IMR-90 (cell line): ENCODE measurements at regions not wholly inside any gene's neighbourhood (a gene's known extent, or its start where the extent isn't known, plus 50 kb on each side); places are given as distances from the start of the nearest gene placed in this dataset.

ENCODE experiments used
- ATAC-seq: fragments of 200-7000 bp; cut with Tn5 transposase; 2 replicates; pipeline ENCODE4 v1.9.1; 2020; ENCODE audit warnings: low read depth, mild to moderate bottlenecking, moderate library complexity
- BruUV-seq: library from RNA; stranded (reverse); fragments of 400-500 nt; replicated peaks from 2 replicates; lab custom pipeline; 2021; lab: Mats Ljungman, UMichigan
- CTCF ChIA-PET: fragments of 300-600 bp; formaldehyde crosslinking; extraction: SDS; loops from one replicate; lab custom pipeline; 2021; ENCODE audit warnings: antibody characterized with exemption; lab: Yijun Ruan, JAX
- POLR2A ChIA-PET: fragments of 300-600 bp; sonication (Branson Sonifier 250); formaldehyde crosslinking; loops from one replicate; lab custom pipeline; 2022; ENCODE audit warnings: antibody characterized with exemption; ENCODE audit not compliant: unreplicated experiment; lab: Charles Lee
- DNase-seq: peaks from one replicate; pipeline ENCODE4 v3.0.0; 2013
- H2AFZ ChIP-seq: replicated peaks from 2 replicates; pipeline ENCODE3; 2013; ENCODE audit warnings: low read length, mild to moderate bottlenecking; ENCODE audit not compliant: poor library complexity
- H2AK5ac ChIP-seq: 2 replicates; pipeline ENCODE4 v1.6.1; 2013; ENCODE audit warnings: low read depth, low read length, inconsistent platforms
- H2AK9ac ChIP-seq: replicated peaks from 2 replicates; pipeline ENCODE3; 2013; ENCODE audit warnings: mild to moderate bottlenecking, low read depth, low read length, moderate library complexity; ENCODE audit not compliant: poor library complexity
- H2BK120ac ChIP-seq: 2 replicates; pipeline ENCODE4 v1.6.1; 2013; ENCODE audit warnings: low read depth, low read length, inconsistent platforms
- H2BK15ac ChIP-seq: 3 replicates; pipeline ENCODE4 v1.6.1; 2013; ENCODE audit warnings: low read depth, low read length, inconsistent platforms
- H2BK20ac ChIP-seq: 2 replicates; pipeline ENCODE4 v1.6.1; 2013; ENCODE audit warnings: low read depth, mild to moderate bottlenecking, inconsistent platforms, low read length, moderate library complexity
- H2BK5ac ChIP-seq: 2 replicates; pipeline ENCODE4 v1.6.1; 2013; ENCODE audit warnings: mild to moderate bottlenecking, low read depth, low read length, inconsistent platforms; ENCODE audit not compliant: poor library complexity, severe bottlenecking
- H3K14ac ChIP-seq: replicated peaks from 2 replicates; pipeline ENCODE4 v1.6.1; 2013; ENCODE audit warnings: low read depth, low read length, inconsistent platforms
- H3K18ac ChIP-seq: 2 replicates; pipeline ENCODE4 v1.6.1; 2013; ENCODE audit warnings: low read depth, low read length, control low read depth
- H3K23ac ChIP-seq: 2 replicates; pipeline ENCODE4 v1.6.1; 2013; ENCODE audit warnings: low read depth, low read length, inconsistent platforms
- H3K27ac ChIP-seq: 2 replicates; pipeline ENCODE4 v1.5.1; 2013; ENCODE audit warnings: mild to moderate bottlenecking, control low read depth, low read length; ENCODE audit not compliant: insufficient read depth
- H3K27me3 ChIP-seq: 2 replicates; pipeline ENCODE4 v1.6.1; 2013; ENCODE audit warnings: low read length; ENCODE audit not compliant: control insufficient read depth, insufficient read depth
- H3K36me3 ChIP-seq: 2 replicates; pipeline ENCODE4 v1.6.1; 2013; ENCODE audit warnings: low read length, mixed read lengths; ENCODE audit not compliant: control insufficient read depth, insufficient read depth
- H3K4ac ChIP-seq: 2 replicates; pipeline ENCODE4 v1.6.1; 2013; ENCODE audit warnings: low read depth, low read length, inconsistent platforms
- H3K4me1 ChIP-seq: 2 replicates; pipeline ENCODE4 v1.6.1; 2013; ENCODE audit warnings: low read length, mixed read lengths; ENCODE audit not compliant: control insufficient read depth, insufficient read depth
- H3K4me2 ChIP-seq: 2 replicates; pipeline ENCODE4 v1.6.1; 2013; ENCODE audit warnings: low read depth, mild to moderate bottlenecking, control low read depth, low read length, moderate library complexity
- H3K4me3 ChIP-seq: 2 replicates; pipeline ENCODE4 v1.5.1; 2013; ENCODE audit warnings: low read depth, mild to moderate bottlenecking, control low read depth, low read length, moderate library complexity; ENCODE audit not compliant: insufficient read depth
- H3K56ac ChIP-seq: 2 replicates; pipeline ENCODE4 v1.6.1; 2013; ENCODE audit warnings: low read length, inconsistent platforms; ENCODE audit not compliant: insufficient read depth; ENCODE audit errors: extremely low read depth
- H3K79me1 ChIP-seq, 2 experiments: 2 replicates each; pipeline ENCODE4 v1.6.1; 2013; ENCODE audit warnings: low read length in 2 of 2, inconsistent platforms in 1 of 2, low read depth in 1 of 2
- H3K9ac ChIP-seq: 2 replicates; pipeline ENCODE4 v1.6.1; 2013; ENCODE audit warnings: low read depth, low read length, control low read depth
- H3K9me1 ChIP-seq: 2 replicates; pipeline ENCODE4 v1.6.1; 2013; ENCODE audit warnings: low read length, inconsistent platforms; ENCODE audit not compliant: insufficient read depth
- H3K9me3 ChIP-seq: 2 replicates; pipeline ENCODE4 v1.6.1; 2013; ENCODE audit warnings: low read length; ENCODE audit not compliant: control insufficient read depth, insufficient read depth
- H4K20me1 ChIP-seq: 2 replicates; pipeline ENCODE4 v1.6.1; 2013; ENCODE audit warnings: low read length, inconsistent platforms; ENCODE audit not compliant: insufficient read depth
- H4K5ac ChIP-seq: 2 replicates; pipeline ENCODE4 v1.6.1; 2013; ENCODE audit warnings: mild to moderate bottlenecking, low read depth, low read length, control low read depth
- H4K8ac ChIP-seq, 2 experiments: 2 replicates each; pipeline ENCODE4 v1.6.1; 2013; ENCODE audit warnings: low read depth in 2 of 2, low read length in 2 of 2, control low read depth in 1 of 2, inconsistent platforms in 1 of 2
- H4K91ac ChIP-seq: 2 replicates; pipeline ENCODE4 v1.6.1; 2013; ENCODE audit warnings: low read depth, low read length, inconsistent platforms; ENCODE audit not compliant: insufficient read depth
- CEBPB ChIP-seq: IDR thresholded peaks from 2 replicates; pipeline ENCODE4 v1.6.1; 2012; ENCODE audit warnings: low read depth, low read length, improper control_type of control experiment
- MAZ ChIP-seq: IDR thresholded peaks from 2 replicates; pipeline ENCODE4 v1.6.1; 2012; ENCODE audit warnings: low read depth, mild to moderate bottlenecking, low read length, improper control_type of control experiment, moderate library complexity, borderline replicate concordance
- SMC3 ChIP-seq: fragments of 150-350 bp; IDR thresholded peaks from 2 replicates; pipeline ENCODE4 v1.6.1; 2016; ENCODE audit warnings: low read depth, mild to moderate bottlenecking, antibody characterized with exemption, low read length, moderate library complexity
- WGBS, 2 experiments: methylation state at CpG; one replicate each; pipeline versions ENCODE4 v1.1.5 to v1.1.7; 2013; ENCODE audit warnings: missing lambda C conversion rate in 2 of 2; ENCODE audit not compliant: insufficient read length in 1 of 2; ENCODE audit errors: extremely low coverage in 2 of 2; 5-methylcytosine and 5-hydroxymethylcytosine counted together
- dilution Hi-C: fragments of 300-500 bp; cut with HindIII; formaldehyde crosslinking; loops from one replicate; pipeline ENCODE4 v1.14.3; 2018; ENCODE audit warnings: low sequenced_read_pairs; ENCODE audit not compliant: unreplicated experiment
- in situ Hi-C: fragments of 300-500 bp; cut with MboI; formaldehyde crosslinking; loops from 3 replicates; pipeline ENCODE4 v1.14.3; 2019; ENCODE audit warnings: low sequenced_read_pairs, inconsistent platforms, mixed read lengths
- intact Hi-C: fragments of 100-400 bp; cut with micrococcal nuclease; formaldehyde crosslinking; loops from 2 replicates; pipeline ENCODE4 v1.10.0; 2022
- TF ChIP-seq, protein P1 (sequence below): fragments of 150-350 bp; IDR thresholded peaks from 2 replicates; pipeline ENCODE4 v1.6.1; 2017; ENCODE audit warnings: mild to moderate bottlenecking, antibody characterized with exemption, low read length, low read depth

- H2BK120ac ChIP-seq = no peak overlapping the region
- no peak overlapping the region for H4K8ac ChIP-seq
- no peak overlapping the region for H2BK5ac ChIP-seq
- H3K9me3 ChIP-seq = peaks cover 14% of the 10 kb centered on the region
- no peaks in the 10 kb centered on the region for H3K9me1 ChIP-seq
- H2AK5ac ChIP-seq = no peak overlapping the region
- H3K4ac ChIP-seq = no peak overlapping the region
- DNase-seq = no peak
- no peak for ATAC-seq
- no peak overlapping the region for H3K4me2 ChIP-seq
- H3K79me1 ChIP-seq = no peaks in the 10 kb centered on the region
- H3K27ac ChIP-seq = no peak overlapping the region
- H2AK9ac ChIP-seq = no peak overlapping the region
- H4K20me1 ChIP-seq = no peaks in the 10 kb centered on the region
- dilution Hi-C loops (no loop called here), intact Hi-C loops (no loop called here), in situ Hi-C loops (no loop called here)
- H2BK20ac ChIP-seq = no peak overlapping the region
- no peak overlapping the region for H4K91ac ChIP-seq
- no peaks in the 10 kb centered on the region for H3K4me1 ChIP-seq
- POLR2A ChIA-PET = no interaction called here
- TF ChIP-seq, protein P1, sequence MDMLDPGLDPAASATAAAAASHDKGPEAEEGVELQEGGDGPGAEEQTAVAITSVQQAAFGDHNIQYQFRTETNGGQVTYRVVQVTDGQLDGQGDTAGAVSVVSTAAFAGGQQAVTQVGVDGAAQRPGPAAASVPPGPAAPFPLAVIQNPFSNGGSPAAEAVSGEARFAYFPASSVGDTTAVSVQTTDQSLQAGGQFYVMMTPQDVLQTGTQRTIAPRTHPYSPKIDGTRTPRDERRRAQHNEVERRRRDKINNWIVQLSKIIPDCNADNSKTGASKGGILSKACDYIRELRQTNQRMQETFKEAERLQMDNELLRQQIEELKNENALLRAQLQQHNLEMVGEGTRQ = no peak
- TF ChIP-seq MAZ = no peak
- TF ChIP-seq SMC3 = no peak
- TF ChIP-seq CEBPB = no peak
- no peak overlapping the region for H3K4me3 ChIP-seq
- H3K18ac ChIP-seq = no peak overlapping the region
- no peak overlapping the region for H3K9ac ChIP-seq
- no peak overlapping the region for H4K5ac ChIP-seq
- H3K23ac ChIP-seq = no peak overlapping the region
- WGBS, 2 experiments = no CpG with 5 or more reads among the region's 2 CpGs
- no peak overlapping the region for H2AFZ ChIP-seq
- CTCF ChIA-PET = interaction anchor here (0.5 kb wide), 1 partner anchor 1734 kb away, joined by 5 read pairs; no protein-coding TSS in a partner anchor
- no TSS peak for BruUV-seq
- H3K27me3 ChIP-seq = no peaks in the 10 kb centered on the region
- no peak overlapping the region for H2BK15ac ChIP-seq
- H3K14ac ChIP-seq = no peak overlapping the region
- H3K36me3 ChIP-seq = no peaks in the 10 kb centered on the region
- H3K56ac ChIP-seq = no peak overlapping the region
Observed at GRCh38 chr10:55668326-55668922, 692.6 kb downstream of the ZWINT start.
